GM12891 (cell line): ENCODE measurements at regions not wholly inside any gene's neighbourhood (a gene's known extent, or its start where the extent isn't known, plus 50 kb on each side); places are given as distances from the start of the nearest gene placed in this dataset.

Source experiments
- POLR2A ChIP-seq: IDR thresholded peaks from 2 replicates; pipeline ENCODE4 v1.6.1; 2011; ENCODE audit warnings: low read depth, low read length, control low read depth
- POLR2AphosphoS5 ChIP-seq: IDR thresholded peaks from 2 replicates; pipeline ENCODE4 v1.6.1; 2011; ENCODE audit warnings: low read depth, low read length, control low read depth
- TAF1 ChIP-seq: IDR thresholded peaks from 2 replicates; pipeline ENCODE4 v1.6.1; 2011; ENCODE audit warnings: low read depth, low read length, control low read depth

GRCh38 chr5:158429564-158429963 is 570.6 kb upstream of the CLINT1 start:
- no peak for TF ChIP-seq POLR2A
- TF ChIP-seq POLR2AphosphoS5: no peak
- TF ChIP-seq TAF1: no peak
